HG03103 (cell line): ENCODE measurements at regions not wholly inside any gene's neighbourhood (a gene's known extent, or its start where the extent isn't known, plus 50 kb on each side); places are given as distances from the start of the nearest gene placed in this dataset.
"Not testable (repeated sequence)": the region's sequence is repeated elsewhere in the genome, so short reads cannot be mapped to it uniquely, and the experiment has no call there.

Experiments used
- ATAC-seq: cut with Tn5 transposase; IDR thresholded peaks from one replicate; pipeline ENCODE4 v1.9.1; 2021; ENCODE audit warnings: low read depth; ENCODE audit not compliant: unreplicated experiment

GRCh38 chr4:111960241-111960667 is 185.0 kb upstream of the FAM241A start:
- ATAC-seq, result peak; percentile 79

GRCh38 chr4:111961026-111961425 is 184.2 kb upstream of the FAM241A start:
- ATAC-seq, result not testable (repeated sequence)

GRCh38 chr4:111961809-111962208 is 183.4 kb upstream of the FAM241A start:
- ATAC-seq, result no peak

- ATAC-seq, result no peak
These were observed 182.0 kb upstream of the FAM241A start for GRCh38 chr4:111963158-111963700.

- ATAC-seq, result no peak
These were observed 167.8 kb upstream of the FAM241A start for GRCh38 chr4:111977419-111977965.

GRCh38 chr4:111979921-111980320 is 165.3 kb upstream of the FAM241A start:
- no peak for ATAC-seq

- no peak for ATAC-seq
These were observed 163.2 kb upstream of the FAM241A start for GRCh38 chr4:111982089-111982488.

GRCh38 chr4:111984169-111984819 is 161.0 kb upstream of the FAM241A start:
- ATAC-seq, result no peak

- no peak for ATAC-seq
These were observed 159.8 kb upstream of the FAM241A start for GRCh38 chr4:111985426-111985825.

GRCh38 chr4:111986095-111986494 is 159.2 kb upstream of the FAM241A start:
- ATAC-seq, result no peak

- no peak for ATAC-seq
These were observed 156.7 kb upstream of the FAM241A start for GRCh38 chr4:111988514-111988913.

GRCh38 chr4:111989817-111990216 is 155.4 kb upstream of the FAM241A start:
- no peak for ATAC-seq

GRCh38 chr4:111991163-111991562 is 154.1 kb upstream of the FAM241A start:
- ATAC-seq, result peak; percentile 98

GRCh38 chr4:111991797-111992196 is 153.5 kb upstream of the FAM241A start:
- ATAC-seq, result no peak

- ATAC-seq, result no peak
These were observed 152.7 kb upstream of the FAM241A start for GRCh38 chr4:111992351-111993168.

GRCh38 chr4:111994392-111994791 is 150.9 kb upstream of the FAM241A start:
- ATAC-seq, result no peak

GRCh38 chr4:111997785-111998184 is 147.5 kb upstream of the FAM241A start:
- ATAC-seq, result no peak

- ATAC-seq, result no peak
These were observed 145.5 kb upstream of the FAM241A start for GRCh38 chr4:111999801-112000200.

GRCh38 chr4:112001041-112001440 is 144.2 kb upstream of the FAM241A start:
- no peak for ATAC-seq

- no peak for ATAC-seq
These were observed 143.0 kb upstream of the FAM241A start for GRCh38 chr4:112002248-112002661.

- ATAC-seq, result no peak
These were observed 141.9 kb upstream of the FAM241A start for GRCh38 chr4:112003231-112003907.
